ENCODE measurements at regions not wholly inside any gene's neighbourhood (a gene's known extent, or its start where the extent isn't known, plus 50 kb on each side); places are given as distances from the start of the nearest gene placed in this dataset.
"Not testable (repeated sequence)": the region's sequence is repeated elsewhere in the genome, so short reads cannot be mapped to it uniquely, and the experiment has no call there.

DNA sequence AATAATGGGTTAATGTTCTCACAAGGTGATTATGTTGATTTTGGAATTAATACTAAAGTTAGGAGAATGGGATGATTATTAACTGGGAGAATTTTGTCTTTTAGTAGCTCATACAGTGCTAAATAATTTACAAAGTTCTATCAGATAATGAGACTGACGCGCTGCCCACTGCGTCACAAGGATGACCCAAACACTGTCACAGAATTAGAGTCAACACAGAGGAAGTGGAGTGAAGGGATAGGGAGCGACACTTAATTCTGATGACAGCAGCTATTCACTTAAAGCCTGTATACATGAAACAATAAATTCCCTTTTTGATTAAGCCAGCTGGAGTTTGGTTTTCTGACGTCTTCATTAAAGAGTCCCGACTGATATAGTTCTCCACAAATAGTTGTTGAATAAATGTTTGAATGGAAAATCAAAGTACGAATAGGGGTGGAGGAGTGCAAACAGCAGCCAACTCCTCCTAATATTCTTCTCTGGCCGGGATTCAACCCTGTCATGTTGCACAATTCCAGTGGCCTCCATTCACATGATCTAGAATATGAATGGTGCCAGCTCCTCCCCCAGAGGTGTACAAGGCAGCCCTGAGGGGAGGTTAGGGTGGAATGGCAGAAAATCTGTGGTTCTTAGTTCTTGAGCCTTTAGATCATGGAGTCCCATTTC lies 140.3 kb downstream of the PCSK1 start (continued):
- TF ChIP-seq ZNF341 (tag by site-specific recombination; IDR thresholded peaks at IDR 0.05; ENCODE audit: low read depth) (no peak), TRIM28 (IDR thresholded peaks at IDR 0.05; ENCODE audit: borderline replicate concordance, low read length) (no peak), ZNF416 (tag by site-specific recombination; IDR thresholded peaks at IDR 0.05) (no peak), ZNF670 (tag by site-specific recombination; IDR thresholded peaks at IDR 0.05; ENCODE audit: low read depth) (no peak), ZNF626 (tag by site-specific recombination; IDR thresholded peaks at IDR 0.05) (no peak), ZNF266 (tag by site-specific recombination; IDR thresholded peaks at IDR 0.05; ENCODE audit: low read depth) (no peak), ZNF510 (tag by site-specific recombination; IDR thresholded peaks at IDR 0.05; ENCODE audit: insufficient replicate concordance) (no peak)
- TF ChIP-seq, protein P1, sequence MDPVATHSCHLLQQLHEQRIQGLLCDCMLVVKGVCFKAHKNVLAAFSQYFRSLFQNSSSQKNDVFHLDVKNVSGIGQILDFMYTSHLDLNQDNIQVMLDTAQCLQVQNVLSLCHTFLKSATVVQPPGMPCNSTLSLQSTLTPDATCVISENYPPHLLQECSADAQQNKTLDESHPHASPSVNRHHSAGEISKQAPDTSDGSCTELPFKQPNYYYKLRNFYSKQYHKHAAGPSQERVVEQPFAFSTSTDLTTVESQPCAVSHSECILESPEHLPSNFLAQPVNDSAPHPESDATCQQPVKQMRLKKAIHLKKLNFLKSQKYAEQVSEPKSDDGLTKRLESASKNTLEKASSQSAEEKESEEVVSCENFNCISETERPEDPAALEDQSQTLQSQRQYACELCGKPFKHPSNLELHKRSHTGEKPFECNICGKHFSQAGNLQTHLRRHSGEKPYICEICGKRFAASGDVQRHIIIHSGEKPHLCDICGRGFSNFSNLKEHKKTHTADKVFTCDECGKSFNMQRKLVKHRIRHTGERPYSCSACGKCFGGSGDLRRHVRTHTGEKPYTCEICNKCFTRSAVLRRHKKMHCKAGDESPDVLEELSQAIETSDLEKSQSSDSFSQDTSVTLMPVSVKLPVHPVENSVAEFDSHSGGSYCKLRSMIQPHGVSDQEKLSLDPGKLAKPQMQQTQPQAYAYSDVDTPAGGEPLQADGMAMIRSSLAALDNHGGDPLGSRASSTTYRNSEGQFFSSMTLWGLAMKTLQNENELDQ (tag by site-specific recombination; IDR thresholded peaks at IDR 0.05; ENCODE audit: low read depth), result no peak
- TF ChIP-seq, protein P2, sequence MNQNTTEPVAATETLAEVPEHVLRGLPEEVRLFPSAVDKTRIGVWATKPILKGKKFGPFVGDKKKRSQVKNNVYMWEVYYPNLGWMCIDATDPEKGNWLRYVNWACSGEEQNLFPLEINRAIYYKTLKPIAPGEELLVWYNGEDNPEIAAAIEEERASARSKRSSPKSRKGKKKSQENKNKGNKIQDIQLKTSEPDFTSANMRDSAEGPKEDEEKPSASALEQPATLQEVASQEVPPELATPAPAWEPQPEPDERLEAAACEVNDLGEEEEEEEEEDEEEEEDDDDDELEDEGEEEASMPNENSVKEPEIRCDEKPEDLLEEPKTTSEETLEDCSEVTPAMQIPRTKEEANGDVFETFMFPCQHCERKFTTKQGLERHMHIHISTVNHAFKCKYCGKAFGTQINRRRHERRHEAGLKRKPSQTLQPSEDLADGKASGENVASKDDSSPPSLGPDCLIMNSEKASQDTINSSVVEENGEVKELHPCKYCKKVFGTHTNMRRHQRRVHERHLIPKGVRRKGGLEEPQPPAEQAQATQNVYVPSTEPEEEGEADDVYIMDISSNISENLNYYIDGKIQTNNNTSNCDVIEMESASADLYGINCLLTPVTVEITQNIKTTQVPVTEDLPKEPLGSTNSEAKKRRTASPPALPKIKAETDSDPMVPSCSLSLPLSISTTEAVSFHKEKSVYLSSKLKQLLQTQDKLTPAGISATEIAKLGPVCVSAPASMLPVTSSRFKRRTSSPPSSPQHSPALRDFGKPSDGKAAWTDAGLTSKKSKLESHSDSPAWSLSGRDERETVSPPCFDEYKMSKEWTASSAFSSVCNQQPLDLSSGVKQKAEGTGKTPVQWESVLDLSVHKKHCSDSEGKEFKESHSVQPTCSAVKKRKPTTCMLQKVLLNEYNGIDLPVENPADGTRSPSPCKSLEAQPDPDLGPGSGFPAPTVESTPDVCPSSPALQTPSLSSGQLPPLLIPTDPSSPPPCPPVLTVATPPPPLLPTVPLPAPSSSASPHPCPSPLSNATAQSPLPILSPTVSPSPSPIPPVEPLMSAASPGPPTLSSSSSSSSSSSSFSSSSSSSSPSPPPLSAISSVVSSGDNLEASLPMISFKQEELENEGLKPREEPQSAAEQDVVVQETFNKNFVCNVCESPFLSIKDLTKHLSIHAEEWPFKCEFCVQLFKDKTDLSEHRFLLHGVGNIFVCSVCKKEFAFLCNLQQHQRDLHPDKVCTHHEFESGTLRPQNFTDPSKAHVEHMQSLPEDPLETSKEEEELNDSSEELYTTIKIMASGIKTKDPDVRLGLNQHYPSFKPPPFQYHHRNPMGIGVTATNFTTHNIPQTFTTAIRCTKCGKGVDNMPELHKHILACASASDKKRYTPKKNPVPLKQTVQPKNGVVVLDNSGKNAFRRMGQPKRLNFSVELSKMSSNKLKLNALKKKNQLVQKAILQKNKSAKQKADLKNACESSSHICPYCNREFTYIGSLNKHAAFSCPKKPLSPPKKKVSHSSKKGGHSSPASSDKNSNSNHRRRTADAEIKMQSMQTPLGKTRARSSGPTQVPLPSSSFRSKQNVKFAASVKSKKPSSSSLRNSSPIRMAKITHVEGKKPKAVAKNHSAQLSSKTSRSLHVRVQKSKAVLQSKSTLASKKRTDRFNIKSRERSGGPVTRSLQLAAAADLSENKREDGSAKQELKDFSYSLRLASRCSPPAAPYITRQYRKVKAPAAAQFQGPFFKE (tag by site-specific recombination; IDR thresholded peaks at IDR 0.05; ENCODE audit: borderline replicate concordance), result no peak
- TF ChIP-seq, protein P3, sequence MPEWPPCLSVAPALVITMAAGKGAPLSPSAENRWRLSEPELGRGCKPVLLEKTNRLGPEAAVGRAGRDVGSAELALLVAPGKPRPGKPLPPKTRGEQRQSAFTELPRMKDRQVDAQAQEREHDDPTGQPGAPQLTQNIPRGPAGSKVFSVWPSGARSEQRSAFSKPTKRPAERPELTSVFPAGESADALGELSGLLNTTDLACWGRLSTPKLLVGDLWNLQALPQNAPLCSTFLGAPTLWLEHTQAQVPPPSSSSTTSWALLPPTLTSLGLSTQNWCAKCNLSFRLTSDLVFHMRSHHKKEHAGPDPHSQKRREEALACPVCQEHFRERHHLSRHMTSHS (tag by site-specific recombination; IDR thresholded peaks at IDR 0.05), result no peak

DNA sequence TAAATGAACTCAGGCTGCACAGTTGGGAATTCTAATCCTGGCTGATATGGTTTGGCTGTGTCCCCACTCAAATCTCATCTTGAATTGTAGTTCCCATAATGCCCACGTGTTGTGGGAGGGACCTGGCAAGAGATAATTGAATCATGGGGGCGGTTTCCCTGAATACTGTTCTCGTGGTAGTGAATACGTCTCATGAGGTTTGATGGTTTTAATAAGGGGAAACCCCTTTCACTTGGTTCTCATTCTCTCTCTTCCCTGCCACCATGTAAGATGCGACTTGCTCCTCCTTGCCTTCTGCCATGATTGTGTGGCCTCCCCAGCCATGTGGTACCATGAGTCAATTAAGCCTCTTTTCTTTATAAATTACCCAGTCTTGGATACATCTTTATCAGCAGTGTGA lies 143.8 kb downstream of the PCSK1 start:
- H3K27ac ChIP-seq (ENCODE audit: extremely low read depth, low read depth, low read length); CTCF ChIA-PET; POLR2A ChIA-PET; H3K4me1 ChIP-seq (ENCODE audit: control insufficient read depth, insufficient read depth, low read length); H3K36me3 ChIP-seq (ENCODE audit: control insufficient read depth in 2 of 2, insufficient read depth in 1 of 2, low read length in 2 of 2); H3K9me3 ChIP-seq (ENCODE audit: control insufficient read depth, insufficient read depth, low read depth, low read length); H3K4me3 ChIP-seq (ENCODE audit: low read depth, low read length): not testable (repeated sequence)

DNA sequence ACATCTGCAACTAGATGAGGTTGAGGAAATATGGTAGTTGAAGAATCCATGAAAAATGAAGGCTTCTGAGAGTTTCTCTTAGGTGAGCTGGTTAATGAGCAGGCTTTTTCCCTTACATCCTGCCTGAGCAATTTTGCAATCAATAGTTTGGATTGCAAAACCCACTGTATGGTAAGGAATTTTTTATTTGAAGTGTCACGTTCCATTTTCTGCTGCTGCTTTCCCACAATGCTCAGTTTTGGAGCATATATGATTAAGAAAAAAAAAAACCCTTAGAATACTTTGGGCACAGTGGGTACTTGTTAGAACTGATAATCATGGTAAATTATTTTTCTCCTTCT lies 144.2 kb downstream of the PCSK1 start:
- TF ChIP-seq, protein P4, sequence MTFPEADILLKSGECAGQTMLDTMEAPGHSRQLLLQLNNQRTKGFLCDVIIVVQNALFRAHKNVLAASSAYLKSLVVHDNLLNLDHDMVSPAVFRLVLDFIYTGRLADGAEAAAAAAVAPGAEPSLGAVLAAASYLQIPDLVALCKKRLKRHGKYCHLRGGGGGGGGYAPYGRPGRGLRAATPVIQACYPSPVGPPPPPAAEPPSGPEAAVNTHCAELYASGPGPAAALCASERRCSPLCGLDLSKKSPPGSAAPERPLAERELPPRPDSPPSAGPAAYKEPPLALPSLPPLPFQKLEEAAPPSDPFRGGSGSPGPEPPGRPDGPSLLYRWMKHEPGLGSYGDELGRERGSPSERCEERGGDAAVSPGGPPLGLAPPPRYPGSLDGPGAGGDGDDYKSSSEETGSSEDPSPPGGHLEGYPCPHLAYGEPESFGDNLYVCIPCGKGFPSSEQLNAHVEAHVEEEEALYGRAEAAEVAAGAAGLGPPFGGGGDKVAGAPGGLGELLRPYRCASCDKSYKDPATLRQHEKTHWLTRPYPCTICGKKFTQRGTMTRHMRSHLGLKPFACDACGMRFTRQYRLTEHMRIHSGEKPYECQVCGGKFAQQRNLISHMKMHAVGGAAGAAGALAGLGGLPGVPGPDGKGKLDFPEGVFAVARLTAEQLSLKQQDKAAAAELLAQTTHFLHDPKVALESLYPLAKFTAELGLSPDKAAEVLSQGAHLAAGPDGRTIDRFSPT (tag by site-specific recombination; IDR thresholded peaks at IDR 0.05), result no peak
- ChIA-PET CTCF (no interaction called here), POLR2A (no interaction called here)
- Histone ChIP-seq H3K36me3 (ENCODE audit: control insufficient read depth in 2 of 2, insufficient read depth in 1 of 2, low read length in 2 of 2) (no peaks in the 10 kb centered on the region), H3K4me1 (ENCODE audit: control insufficient read depth, insufficient read depth, low read length) (no peaks in the 10 kb centered on the region), H3K4me3 (ENCODE audit: low read depth, low read length) (no peak overlapping the region), H3K9me3 (ENCODE audit: control insufficient read depth, insufficient read depth, low read depth, low read length) (no peaks in the 10 kb centered on the region), H3K27ac (ENCODE audit: extremely low read depth, low read depth, low read length) (no peak overlapping the region)
